Suprapubic skin (tissue), 3 donors: ENCODE measurements at regions not wholly inside any gene's neighbourhood (a gene's known extent, or its start where the extent isn't known, plus 50 kb on each side); places are given as distances from the start of the nearest gene placed in this dataset.

Experiments used
- EP300 ChIP-seq: sonication (generic); formaldehyde crosslinking; IDR thresholded peaks from one replicate; pipeline ENCODE4 v1.6.1; 2017; ENCODE audit warnings: antibody characterized with exemption
- POLR2A ChIP-seq, 2 donors: fragments of 450-650 bp; IDR thresholded peaks; one replicate each; pipeline ENCODE4 v1.6.1; 2017; ENCODE audit warnings: antibody characterized with exemption in 2 of 2, mild to moderate bottlenecking in 2 of 2, moderate library complexity in 2 of 2
- TF ChIP-seq, protein P1 (sequence below), 2 donors: fragments of 200-600 bp in 1 of 2; fragments of 450-650 bp in 1 of 2; sonication (generic) in 1 of 2; IDR thresholded peaks; one replicate each; pipeline ENCODE4 v1.5.1; 2016 to 2019; ENCODE audit warnings: antibody characterized with exemption in 2 of 2, mild to moderate bottlenecking in 1 of 2, moderate library complexity in 1 of 2

DNA sequence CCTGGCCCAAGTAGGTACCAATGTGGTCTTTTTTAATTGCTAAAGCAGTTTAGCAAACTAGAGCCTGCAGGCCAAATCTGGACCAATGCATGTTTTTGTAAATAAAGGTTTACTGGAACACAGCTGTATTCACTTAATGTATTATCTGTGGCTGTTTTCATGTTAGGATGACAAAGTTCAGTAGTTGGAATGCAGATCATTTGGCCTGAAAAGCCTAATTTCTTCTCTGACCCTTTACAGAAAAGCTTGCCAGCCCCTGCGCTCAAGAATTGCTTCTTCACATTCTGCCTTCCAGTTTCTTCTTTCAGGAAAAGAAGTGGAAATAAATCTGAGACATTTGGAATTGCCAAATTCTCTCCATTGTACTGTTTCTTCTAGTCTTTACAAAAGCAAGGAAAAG lies 90.0 kb upstream of the MC3R start:
- no peak for TF ChIP-seq EP300
- TF ChIP-seq, protein P1, sequence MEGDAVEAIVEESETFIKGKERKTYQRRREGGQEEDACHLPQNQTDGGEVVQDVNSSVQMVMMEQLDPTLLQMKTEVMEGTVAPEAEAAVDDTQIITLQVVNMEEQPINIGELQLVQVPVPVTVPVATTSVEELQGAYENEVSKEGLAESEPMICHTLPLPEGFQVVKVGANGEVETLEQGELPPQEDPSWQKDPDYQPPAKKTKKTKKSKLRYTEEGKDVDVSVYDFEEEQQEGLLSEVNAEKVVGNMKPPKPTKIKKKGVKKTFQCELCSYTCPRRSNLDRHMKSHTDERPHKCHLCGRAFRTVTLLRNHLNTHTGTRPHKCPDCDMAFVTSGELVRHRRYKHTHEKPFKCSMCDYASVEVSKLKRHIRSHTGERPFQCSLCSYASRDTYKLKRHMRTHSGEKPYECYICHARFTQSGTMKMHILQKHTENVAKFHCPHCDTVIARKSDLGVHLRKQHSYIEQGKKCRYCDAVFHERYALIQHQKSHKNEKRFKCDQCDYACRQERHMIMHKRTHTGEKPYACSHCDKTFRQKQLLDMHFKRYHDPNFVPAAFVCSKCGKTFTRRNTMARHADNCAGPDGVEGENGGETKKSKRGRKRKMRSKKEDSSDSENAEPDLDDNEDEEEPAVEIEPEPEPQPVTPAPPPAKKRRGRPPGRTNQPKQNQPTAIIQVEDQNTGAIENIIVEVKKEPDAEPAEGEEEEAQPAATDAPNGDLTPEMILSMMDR (IDR thresholded peaks at IDR 0.05) = no peak
- TF ChIP-seq POLR2A (IDR thresholded peaks at IDR 0.05) = no peak
